Activated CD4-positive, alpha-beta T cell treated with anti-CD3 and anti-CD28 coated beads, Interleukin-10, Interleukin-2, amounts not matched to agents 100 ng/mL and 50 ng/mL, durations not matched to agents 16 hours and 8 hours (primary cell): ENCODE measurements at regions not wholly inside any gene's neighbourhood (a gene's known extent, or its start where the extent isn't known, plus 50 kb on each side); places are given as distances from the start of the nearest gene placed in this dataset.
"Not testable (repeated sequence)": the region's sequence is repeated elsewhere in the genome, so short reads cannot be mapped to it uniquely, and the experiment has no call there.

Source experiments
- DNase-seq: peaks from one replicate; pipeline ENCODE4 v3.0.0-alpha.2; 2020

DNA sequence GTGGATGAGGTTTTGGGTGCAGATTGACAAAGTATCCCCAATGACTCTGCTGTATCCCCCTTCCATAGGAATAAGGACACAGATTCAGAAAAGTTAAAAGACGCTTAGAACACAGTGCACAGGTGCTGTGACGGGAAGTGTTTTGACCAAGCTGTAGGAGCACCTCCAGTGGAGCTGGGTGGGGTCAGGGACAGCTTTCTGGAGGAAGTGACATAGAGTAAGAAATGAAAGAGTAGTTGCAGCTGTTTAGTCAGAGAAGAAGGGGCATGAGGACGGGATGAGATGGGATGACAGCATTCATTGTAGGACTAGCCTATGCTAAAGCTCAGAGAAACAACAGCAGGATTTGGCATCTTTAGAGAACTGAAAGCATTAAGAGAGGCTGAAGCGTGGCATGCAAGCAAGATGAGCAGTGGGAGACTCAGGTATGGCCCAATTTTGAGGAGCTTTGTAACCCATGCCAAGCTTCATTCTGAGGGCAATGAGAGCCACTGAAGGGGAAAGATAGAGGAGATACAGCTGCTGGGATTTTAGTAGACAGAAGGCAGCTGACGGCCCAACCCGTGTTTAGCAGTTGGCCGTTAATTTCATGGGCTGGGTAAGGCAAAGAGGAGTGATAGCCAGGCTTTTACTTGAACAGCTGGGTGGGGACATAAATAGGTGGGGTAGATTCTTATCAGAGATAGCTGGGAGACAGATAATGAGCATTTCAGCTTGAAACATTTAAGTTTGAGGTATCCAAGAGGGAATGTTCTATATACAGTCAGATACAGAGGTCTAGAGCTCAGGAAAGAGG, 131.8 kb upstream of the KRAS start:
- DNase-seq: peak; percentile 45

DNA sequence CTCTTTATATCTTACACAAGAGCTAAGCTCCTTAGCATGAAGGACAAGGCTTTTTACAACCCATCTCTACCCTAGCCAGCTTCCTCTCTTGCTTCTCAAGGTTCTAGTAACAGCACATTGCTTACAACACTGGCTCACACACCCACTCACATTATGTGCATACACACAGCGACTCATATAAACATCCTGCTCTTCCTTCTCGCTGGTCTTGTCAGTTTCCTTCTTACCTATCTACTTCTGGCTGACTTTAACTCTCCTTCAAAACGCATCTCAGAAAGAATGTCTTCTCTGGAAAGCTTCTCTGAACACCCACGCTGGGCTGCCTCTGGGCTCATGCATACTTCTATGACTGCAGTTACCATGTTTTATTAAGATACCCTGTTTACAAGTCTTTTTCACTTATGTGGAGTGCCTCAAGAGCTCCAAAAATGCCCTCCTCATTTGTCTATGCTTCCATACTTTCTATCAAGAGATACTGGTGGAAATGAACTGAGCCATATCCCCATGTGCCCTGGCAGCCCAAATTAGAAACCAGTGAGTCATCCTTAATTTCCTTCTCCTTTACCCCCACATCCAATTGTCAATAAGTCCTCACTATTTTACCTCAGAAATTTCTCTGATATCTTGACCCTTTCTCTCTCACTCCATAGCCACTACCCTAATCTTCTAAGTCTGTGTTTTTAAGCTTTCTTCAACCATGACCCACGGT, 126.9 kb upstream of the KRAS start:
- DNase-seq: peak; percentile 78

DNA sequence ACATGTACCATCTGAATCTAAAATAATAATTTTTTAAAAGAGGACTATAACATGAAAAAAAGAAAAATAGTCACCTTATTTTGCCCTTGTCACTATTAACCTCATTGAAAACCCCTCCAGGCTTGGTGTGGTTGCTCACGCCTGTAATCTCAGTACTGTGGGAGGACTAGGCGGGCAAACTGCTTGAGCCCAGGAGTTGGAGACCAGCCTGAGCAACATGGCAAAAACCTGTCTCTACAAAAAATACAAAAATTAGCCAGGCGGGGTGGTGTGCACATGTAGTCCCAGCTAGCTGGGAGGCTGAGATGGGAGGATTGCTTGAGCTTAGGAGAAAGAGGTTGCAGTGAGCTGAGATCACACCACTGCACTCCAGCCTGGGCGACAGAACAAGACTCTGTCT, 126.3 kb upstream of the KRAS start:
- DNase-seq: peak; percentile 28

DNA sequence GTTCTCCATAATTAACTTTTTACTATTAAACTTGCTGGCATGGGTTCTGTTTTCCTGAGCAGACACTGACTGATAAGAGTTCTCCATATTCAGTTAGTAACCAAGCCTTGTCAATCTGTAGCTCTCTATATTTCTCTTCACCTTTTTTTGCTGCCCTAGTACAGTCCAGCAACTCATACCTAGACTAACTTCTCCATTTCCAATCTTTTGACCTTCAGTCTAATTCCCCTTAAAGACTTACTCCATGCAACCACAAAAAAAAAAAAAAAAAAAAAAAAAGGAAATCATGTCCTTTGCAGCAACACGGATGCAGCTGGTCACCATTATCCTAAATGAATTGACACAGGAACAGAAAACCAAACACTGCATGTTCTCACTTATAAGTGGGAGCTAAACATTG, 125.7 kb upstream of the KRAS start:
- DNase-seq: no peak

DNA sequence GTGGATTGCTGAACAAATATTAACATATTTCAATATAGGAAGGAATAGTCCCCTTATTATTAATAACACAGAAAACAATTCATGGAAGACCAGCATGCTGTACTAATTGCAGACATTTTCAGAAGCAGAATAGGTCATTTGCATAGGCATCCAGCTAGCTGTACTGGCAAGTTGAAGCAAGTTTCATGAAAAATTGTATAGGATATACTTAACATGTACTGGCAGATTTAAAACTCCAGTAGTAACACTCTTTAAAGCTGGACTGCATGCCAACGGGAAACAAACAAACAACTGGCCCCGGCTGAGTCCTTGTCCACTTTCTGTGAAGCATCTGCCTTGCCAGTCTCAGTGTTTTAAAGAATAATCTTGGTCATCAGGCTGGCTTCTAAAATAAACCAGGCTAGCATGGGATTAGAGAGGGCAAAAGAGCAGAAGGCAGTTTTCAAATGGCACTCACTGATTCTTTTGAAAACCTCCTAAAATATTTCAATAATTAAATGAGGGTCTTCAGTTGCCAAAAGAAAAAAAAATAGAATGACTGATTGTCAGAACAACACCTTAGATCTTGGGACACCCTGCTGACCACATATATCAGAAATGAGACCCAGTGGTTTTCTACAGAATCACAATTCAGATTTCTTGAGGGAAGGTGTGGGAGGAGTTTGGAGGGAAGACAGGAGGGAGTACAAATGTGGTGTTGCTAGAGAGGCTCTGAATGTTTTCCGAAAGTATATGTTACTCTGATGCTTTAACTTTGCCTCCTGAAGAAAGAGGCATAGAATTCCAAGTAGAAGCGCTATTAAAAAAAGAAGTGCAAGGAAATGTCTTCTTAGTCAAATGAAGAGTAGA, 122.5 kb upstream of the KRAS start:
- peak; percentile 67 for DNase-seq

DNA sequence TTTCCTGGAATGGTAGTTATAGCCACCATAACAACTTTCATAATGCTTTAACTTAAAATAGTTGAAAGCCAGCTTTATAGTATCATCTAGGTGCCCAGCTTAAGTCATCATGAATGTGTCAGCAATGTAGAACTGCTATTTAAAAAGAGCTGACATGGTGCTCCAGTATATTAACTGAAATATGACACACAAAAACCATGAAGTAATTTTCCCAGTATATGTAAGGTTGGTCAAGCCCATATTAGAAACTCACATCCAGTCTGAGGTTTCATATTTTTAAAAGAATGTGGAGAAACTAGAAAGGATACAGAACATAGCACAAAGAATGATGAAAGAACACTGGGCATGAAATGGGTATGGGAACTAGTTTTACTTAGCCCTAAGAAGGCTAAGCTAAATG, 121.3 kb upstream of the KRAS start:
- DNase-seq: no peak

DNA sequence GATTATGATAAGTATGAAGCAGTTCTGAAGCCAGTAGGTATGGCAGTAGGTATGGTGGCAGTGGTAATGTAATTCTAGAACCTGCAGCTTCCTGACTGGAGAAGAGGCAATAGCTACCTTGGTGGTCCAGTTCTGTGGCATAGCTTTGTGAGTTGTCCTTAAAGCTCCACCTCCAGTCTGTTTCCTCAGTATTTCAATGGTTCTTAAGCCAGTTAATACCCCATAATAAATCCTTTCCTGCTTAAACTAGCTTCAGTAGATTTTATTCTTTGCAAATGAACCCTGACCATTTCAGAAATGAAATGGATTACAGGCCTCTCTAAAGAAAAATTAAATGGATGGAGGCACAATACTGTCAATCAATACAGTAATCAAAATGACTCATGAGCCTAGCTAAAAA, 117.8 kb upstream of the KRAS start:
- no peak for DNase-seq

DNA sequence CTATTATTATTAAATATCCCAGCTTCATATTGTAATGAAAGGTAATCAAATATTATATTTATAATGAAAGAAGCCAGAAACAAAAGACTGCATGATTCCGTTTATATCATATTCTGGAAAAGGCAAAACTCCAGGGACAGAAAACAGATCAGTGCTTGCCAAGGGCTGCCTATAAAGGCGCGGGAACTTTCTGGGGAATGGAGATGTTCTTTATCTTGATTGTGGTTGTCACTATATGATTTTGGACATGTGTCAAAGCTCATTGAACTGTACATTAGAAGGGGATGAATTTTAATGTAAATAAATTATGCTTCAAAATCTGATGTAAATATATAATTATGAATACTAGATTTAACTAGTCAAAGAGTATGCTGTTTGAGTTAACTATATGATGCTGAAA, 115.4 kb upstream of the KRAS start:
- DNase-seq: no peak

DNA sequence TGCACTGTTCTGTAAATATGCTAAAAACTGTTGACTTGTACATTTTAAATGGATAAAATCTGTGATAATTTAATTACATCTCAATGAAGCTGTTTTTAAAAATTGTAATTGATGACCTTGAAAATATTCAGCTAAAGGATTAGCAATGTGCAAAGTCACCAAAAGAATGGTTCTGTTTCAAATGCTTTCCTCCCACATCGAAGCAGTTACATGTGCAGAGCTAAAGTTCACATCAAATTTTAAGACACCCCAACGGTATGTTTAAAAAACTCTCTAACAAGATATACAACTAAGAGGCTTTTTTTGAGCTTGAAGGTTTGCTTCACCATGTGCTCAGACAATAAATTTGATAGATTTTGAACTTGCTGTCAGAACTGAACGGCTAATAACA, 114.6 kb upstream of the KRAS start:
- no peak for DNase-seq

DNA sequence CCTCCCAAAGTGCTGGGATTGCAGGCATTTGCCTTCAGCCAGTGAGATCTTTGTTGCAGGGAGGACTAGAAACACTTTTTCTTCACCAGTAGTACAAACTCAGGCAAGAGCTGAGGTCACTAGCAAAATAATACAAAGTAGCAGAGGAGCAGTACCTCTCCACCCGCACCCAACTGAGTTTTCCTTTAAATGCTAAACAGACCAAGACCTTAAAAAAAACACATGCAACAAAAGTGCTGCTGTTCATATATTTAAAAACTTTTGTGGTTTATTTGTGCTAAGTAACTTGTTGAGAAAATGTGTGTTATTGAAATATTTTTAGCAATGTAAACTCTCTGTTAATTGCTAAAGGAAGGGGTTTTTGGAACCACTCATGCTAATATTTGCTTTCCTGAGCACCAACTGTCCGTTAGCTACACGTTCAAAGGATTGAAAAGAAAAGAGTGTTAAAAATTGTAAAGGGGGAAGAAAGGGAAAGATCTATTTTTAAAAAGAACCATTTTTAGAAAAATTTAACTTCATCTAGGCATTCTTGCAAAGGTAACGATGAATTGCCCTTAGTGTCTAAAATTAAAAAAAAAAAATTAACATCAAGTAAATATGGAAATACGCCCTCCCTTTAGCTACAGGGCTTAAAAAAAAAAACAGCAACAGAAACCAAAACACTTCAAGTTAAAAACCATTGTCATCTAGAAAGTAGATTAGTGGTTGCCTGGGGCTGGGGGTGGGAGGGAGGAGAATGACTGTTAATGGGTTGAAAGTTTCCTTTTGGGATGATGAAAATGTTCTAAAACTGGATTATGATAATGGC, 114.0 kb upstream of the KRAS start:
- peak; percentile 80 for DNase-seq

DNA sequence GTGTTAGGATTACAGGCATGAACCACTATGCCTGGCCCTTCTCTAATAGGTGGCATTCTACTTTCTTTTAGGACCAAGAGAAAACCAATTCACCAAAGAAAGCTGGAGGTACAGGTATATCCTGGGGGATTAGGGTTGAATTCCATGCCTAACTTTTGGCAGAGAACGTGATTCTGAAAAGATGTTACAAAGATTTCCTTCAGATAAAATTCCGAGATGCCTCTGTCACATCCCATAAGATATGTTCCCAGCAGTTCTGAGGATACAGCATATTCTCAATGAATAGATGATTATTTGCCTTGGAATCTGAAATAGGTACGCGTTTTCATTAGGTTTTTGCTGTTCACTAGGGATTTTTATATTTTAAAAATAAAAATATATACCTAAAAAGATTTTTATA, 111.9 kb upstream of the KRAS start:
- no peak for DNase-seq

DNA sequence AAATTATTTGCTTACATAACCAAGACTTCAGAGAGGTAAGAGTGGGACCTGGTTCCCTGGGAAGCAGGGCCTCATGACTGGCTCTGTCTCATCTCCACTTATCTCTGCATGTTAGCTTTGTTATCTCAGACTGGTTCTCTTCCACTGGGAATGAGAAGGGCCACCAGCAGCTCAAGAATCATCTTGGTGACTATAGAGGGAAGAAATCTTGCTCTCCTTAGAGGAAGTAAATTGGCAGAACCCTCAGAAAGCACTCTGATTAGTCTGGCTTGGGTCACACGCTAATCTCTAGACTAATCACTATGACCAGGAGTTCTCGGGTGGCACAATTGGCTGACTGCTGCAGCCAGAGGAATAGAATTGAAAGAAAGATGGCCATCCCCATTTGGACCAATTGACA, 110.8 kb upstream of the KRAS start:
- DNase-seq: no peak

DNA sequence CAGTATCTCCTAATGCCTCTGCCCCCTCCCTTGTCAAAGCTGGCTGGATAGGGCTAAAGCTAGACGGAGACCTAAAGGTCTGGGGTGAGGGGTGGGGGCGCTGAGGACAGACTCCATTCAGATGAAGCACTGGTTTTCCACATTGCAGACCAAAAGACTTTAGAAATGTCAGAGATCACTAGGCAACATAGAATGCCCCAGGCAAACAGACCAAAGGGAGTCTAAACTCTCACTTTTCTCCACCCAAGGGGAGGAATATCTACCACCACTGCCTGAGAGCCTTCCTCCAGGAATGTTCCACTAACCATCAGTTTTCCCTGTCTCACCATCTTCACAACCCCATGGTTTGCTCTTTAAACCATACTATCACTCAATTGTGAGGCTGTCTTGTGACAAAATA, 106.9 kb upstream of the KRAS start:
- no peak for DNase-seq

DNA sequence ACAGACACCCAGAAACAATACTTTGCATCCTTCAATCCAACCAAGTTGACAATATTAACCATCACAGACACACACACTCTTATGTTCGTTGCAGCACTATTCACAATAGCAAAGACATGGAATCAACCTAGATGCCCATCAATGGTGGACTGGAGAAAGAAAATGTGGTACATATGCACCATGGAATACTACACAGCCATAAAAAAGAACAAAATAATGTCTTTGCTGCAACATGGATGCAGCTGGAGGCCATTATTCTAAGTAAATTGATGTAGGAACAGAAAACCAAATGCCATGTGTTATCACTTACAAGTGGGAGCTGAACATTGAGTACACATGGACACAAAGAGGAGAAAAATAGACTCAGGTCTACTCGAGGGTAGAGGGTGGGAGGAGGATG, 102.2 kb upstream of the KRAS start:
- not testable (repeated sequence) for DNase-seq

DNA sequence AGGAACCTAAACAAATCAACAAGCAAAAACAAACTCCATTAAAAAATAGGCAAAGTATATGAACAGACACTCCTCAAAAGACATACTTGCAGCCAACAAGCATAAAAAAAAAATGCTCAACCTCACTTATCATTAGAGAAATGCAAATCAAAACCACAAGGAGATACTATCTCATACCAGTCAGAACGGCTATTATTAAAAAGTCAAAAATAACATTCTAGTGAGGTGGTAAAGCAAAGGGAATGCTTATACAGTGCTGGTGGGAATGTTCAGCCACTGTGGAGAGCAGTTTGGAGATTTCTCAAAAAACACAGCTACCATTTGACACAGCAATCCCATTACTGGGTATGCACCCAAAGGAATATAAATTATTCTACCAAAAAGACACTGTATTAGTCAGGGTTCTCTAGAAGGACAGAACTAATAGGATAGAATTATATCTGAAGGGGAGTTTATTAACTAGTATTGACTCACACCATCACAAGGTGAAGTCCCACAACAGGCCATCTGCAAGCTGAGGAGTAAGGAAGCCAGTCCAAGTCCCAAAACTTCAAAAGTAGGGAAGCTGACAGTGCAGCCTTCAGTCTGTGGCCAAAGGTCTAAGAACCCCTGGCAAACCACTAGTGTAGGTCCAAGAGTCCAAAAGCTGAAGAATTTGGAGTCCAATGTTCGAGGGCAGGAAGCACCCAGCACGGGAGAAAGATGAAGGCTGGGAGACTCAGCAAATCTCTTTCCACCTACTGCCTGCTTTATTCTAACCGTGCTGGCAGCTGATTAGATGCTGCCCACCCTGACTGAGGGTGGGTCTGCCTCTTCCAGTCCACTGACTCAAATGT, 101.6 kb upstream of the KRAS start:
- no peak for DNase-seq

DNA sequence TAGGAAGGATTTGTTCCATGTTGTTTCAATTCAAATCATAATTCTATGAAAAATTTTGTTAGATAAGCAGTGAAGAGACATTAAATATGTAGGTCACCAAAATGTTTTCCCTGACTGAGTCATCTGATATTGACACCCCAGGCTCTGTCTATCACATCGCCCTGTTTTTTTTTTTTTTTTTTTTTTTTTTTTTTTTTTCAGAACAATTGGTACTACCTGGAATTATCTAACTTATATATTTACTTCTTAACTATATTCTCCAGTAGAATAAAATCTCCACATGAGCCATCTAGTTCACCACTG, 97.8 kb upstream of the KRAS start:
- DNase-seq: no peak

DNA sequence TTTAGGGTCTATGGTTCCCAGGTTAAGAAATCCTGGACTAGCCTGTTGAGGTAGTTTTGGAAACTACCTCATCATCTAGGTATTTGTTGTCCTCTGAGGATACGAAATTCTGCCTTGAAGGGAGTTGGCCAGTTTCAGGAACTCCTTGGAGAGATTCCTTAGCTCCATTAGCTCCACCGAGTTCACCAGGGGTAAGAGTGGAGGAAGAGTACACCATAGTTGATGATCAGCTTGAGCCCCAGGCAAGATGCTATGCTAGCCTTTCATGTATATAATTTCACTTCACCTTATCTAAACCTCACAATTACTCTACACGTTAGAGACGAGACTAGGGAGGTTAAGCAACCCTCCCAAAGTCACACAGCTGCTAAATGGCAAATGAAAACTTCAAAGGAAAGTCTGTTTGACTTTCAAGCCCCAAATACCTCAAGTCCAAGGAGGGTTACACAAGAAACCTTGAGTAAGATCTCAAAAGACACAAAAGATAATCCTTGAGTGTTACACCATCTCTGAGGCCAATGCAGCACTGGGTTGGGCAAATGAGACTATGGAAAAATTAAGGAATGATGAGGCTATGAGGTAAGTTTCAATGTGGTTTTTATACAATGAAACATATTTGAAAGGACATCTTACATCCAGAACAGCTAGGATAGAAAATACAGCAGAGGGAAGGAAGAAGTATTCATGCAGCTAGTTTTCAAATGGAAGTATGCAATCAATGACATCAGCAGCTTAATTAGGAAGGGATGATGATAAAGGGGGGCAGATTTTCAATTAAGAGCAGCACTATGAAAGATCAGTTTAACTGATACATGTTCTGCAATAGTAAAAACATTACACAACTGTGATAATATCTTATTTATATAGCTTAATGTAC, 97.2 kb upstream of the KRAS start:
- no peak for DNase-seq

DNA sequence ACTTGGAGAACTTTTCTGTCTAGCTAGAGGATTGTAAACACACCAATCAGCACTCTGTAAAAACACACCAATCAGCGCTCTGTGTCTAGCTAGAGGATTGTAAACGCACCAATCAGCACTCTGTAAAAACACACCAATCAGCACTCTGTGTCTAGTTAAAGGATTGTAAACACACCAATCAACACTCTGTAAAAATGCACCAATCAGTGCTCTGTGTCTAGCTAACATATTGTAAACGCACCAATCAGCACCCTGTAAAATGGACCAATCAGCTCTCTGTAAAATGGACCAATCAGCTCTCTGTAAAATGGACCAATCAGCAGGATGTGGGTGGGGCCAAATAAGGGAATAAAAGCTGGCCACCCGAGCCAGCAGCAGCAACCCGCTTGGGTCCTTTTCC, 91.1 kb upstream of the KRAS start:
- DNase-seq: not testable (repeated sequence)

DNA sequence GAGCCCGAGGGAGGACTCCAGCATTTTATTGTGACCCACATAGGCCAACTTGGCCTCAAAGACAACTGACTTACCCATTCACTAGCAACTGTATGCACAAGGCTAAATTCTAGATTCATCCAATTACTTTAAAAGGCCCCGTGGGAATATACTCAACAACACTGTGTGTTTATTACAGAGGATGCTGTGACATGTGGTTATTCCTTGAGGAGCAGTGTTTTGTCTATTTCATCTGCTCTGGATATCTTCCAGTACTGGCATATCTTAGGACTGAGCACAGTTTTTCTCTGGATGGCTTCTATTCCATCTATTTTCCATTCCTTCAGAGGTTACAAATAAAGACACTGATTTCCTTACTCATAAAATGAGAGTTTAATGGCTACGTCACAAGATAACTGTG, 87.2 kb upstream of the KRAS start:
- no peak for DNase-seq

DNA sequence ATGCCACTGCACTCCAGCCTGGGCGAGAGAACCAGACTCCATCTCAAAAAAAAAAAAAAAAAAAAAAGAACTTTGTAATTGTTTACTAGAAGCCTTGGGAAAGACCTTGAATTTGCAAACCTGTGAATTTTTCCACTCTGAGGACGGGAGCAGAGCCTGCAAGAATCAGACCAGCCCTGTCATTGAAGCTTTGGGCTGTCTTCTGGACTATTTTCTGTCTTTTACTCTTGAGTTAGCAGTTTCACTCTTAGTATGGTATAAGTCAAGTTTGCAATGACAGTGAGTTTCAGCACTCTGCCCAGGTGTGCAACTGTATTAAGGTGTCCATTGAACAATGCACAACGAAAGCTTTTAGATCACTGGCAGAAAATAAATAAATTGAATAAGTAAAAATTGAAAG, 81.4 kb upstream of the KRAS start:
- DNase-seq: peak; percentile 54

DNA sequence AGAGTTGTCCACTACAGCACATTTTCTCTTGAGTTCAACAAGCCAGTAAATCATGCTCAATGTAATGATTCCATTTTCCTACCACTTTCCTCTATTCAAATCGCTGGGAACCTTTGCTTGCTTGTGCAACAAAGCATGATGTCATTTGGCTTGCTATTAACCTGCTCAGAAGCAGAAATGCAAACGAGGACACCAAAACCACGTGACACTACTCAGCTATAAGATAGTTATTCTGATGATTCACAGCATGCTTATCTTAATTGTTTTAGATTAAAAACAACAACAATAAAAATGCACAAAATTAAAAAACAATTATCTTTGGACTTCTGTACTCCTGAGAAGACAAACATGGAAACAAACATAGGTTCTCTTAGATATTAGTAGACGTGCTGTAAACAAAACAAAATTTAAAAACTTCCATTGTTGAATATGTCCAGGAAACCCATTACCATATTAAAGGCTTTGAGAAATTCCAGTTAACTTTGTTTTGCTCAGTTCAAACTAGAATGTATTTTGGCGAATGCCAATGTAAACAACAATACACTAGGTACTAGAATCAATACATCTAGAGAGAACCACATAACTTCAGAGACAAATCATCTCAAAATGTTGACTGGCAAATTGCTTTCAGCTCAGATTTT, 77.5 kb upstream of the KRAS start:
- DNase-seq: peak; percentile 18
